SK-N-MC (cell line): ENCODE measurements at regions not wholly inside any gene's neighbourhood (a gene's known extent, or its start where the extent isn't known, plus 50 kb on each side); places are given as distances from the start of the nearest gene placed in this dataset.
A peak's percentile ranks its signal among the peaks of the same experiment; 100 is the strongest.

ENCODE experiments used
- DNase-seq: peaks from one replicate; pipeline ENCODE4 v3.0.0-alpha.2; 2011; ENCODE audit warnings: low read depth, low spot score
- H3K27ac ChIP-seq: fragments of 200-600 bp; sonication (generic); 2 replicates; pipeline ENCODE4 v1.5.1; 2016; ENCODE audit warnings: mixed run types
- H3K36me3 ChIP-seq: fragments of 200-600 bp; sonication (generic); 2 replicates; pipeline ENCODE4 v1.6.1; 2017; ENCODE audit warnings: antibody characterized with exemption, low read length, mixed read lengths; ENCODE audit not compliant: insufficient read depth
- H3K4me3 ChIP-seq: fragments of 200-600 bp; sonication (generic); 2 replicates; pipeline ENCODE4 v1.5.1; 2016
- H3K9ac ChIP-seq: fragments of 200-600 bp; sonication (generic); 2 replicates; pipeline ENCODE4 v1.8.0; 2017; ENCODE audit warnings: mixed run types, mixed read lengths; ENCODE audit not compliant: insufficient read length
- H3K9me3 ChIP-seq: fragments of 200-600 bp; sonication (generic); 2 replicates; pipeline ENCODE4 v1.6.1; 2017; ENCODE audit warnings: low read depth, mild to moderate bottlenecking, antibody characterized with exemption, low read length, moderate library complexity, mixed read lengths
- EZH2 ChIP-seq: fragments of 200-600 bp; sonication (generic); IDR thresholded peaks from one replicate; pipeline ENCODE4 v1.6.1; 2017; ENCODE audit warnings: antibody characterized with exemption
- FOXP2 ChIP-seq: optimal IDR thresholded peaks from 2 replicates; pipeline ENCODE3; 2011; ENCODE audit warnings: mild to moderate bottlenecking, moderate library complexity; ENCODE audit not compliant: insufficient read depth; ENCODE audit errors: extremely low read length, control extremely low read depth
- POLR2AphosphoS5 ChIP-seq: IDR thresholded peaks from 2 replicates; pipeline ENCODE4 v1.6.1; 2012; ENCODE audit warnings: mild to moderate bottlenecking, low read depth, low read length, borderline replicate concordance

GRCh38 chr4:25474690-25475089, 97.6 kb downstream of the ANAPC4 start:
- TF ChIP-seq FOXP2: no peak
- no peak for TF ChIP-seq POLR2AphosphoS5
- no peak for TF ChIP-seq EZH2
- H3K36me3 ChIP-seq: no peaks in the 10 kb centered on the region

GRCh38 chr4:25477221-25477620, 100.2 kb downstream of the ANAPC4 start:
- Histone ChIP-seq H3K9me3 (no peaks in the 10 kb centered on the region), H3K4me3 (no peak overlapping the region), H3K9ac (no peak overlapping the region), H3K36me3 (no peaks in the 10 kb centered on the region), H3K27ac (no peak overlapping the region)
- TF ChIP-seq FOXP2: no peak
- TF ChIP-seq POLR2AphosphoS5: no peak
- TF ChIP-seq EZH2: no peak
- no peak for DNase-seq

More at GRCh38 chr4:25474690-25475089, 97.6 kb downstream of the ANAPC4 start:
- Histone ChIP-seq H3K27ac (no peak overlapping the region), H3K4me3 (no peak overlapping the region), H3K9ac (no peak overlapping the region), H3K9me3 (no peaks in the 10 kb centered on the region)
- DNase-seq: no peak

GRCh38 chr4:25481648-25482047, 104.6 kb downstream of the ANAPC4 start:
- H3K9ac ChIP-seq: no peak overlapping the region
- DNase-seq: no peak
- H3K9me3 ChIP-seq: no peaks in the 10 kb centered on the region
- H3K36me3 ChIP-seq: no peaks in the 10 kb centered on the region
- H3K27ac ChIP-seq: no peak overlapping the region
- H3K4me3 ChIP-seq: no peak overlapping the region
- TF ChIP-seq POLR2AphosphoS5 (no peak), EZH2 (no peak), FOXP2 (no peak)

- Histone ChIP-seq H3K4me3 (no peak overlapping the region), H3K9ac (no peak overlapping the region), H3K9me3 (no peaks in the 10 kb centered on the region), H3K27ac (no peak overlapping the region), H3K36me3 (no peaks in the 10 kb centered on the region)
- no peak for DNase-seq
- TF ChIP-seq FOXP2: no peak
Measured at GRCh38 chr4:25484243-25484721, 107.2 kb downstream of the ANAPC4 start.

GRCh38 chr4:25485104-25485503, 108.0 kb downstream of the ANAPC4 start:
- Histone ChIP-seq H3K36me3 (no peaks in the 10 kb centered on the region), H3K27ac (no peak overlapping the region), H3K9ac (no peak overlapping the region), H3K9me3 (no peaks in the 10 kb centered on the region), H3K4me3 (no peak overlapping the region)
- DNase-seq: no peak
- TF ChIP-seq POLR2AphosphoS5: no peak
- TF ChIP-seq EZH2: no peak
- TF ChIP-seq FOXP2: no peak

GRCh38 chr4:25486171-25486570, 109.1 kb downstream of the ANAPC4 start:
- no peak overlapping the region for H3K4me3 ChIP-seq
- no peaks in the 10 kb centered on the region for H3K9me3 ChIP-seq
- DNase-seq: no peak
- TF ChIP-seq FOXP2 (no peak), POLR2AphosphoS5 (no peak), EZH2 (no peak)
- H3K9ac ChIP-seq: no peak overlapping the region
- H3K36me3 ChIP-seq: no peaks in the 10 kb centered on the region
- no peak overlapping the region for H3K27ac ChIP-seq

GRCh38 chr4:25487155-25487554, 110.1 kb downstream of the ANAPC4 start:
- DNase-seq: no peak
- H3K27ac ChIP-seq: no peak overlapping the region
- no peak overlapping the region for H3K4me3 ChIP-seq
- H3K9me3 ChIP-seq: no peaks in the 10 kb centered on the region; the same call in 1 of the 2 replicates
- H3K36me3 ChIP-seq: no peaks in the 10 kb centered on the region
- TF ChIP-seq EZH2: no peak
- no peak for TF ChIP-seq FOXP2
- no peak overlapping the region for H3K9ac ChIP-seq

GRCh38 chr4:25489253-25489797, 112.3 kb downstream of the ANAPC4 start:
- no peak for DNase-seq
- Histone ChIP-seq H3K9ac (no peak overlapping the region), H3K4me3 (no peak overlapping the region), H3K36me3 (no peaks in the 10 kb centered on the region), H3K27ac (no peak overlapping the region), H3K9me3 (no peaks in the 10 kb centered on the region; the same call in 1 of the 2 replicates)
- TF ChIP-seq EZH2 (no peak), FOXP2 (no peak), POLR2AphosphoS5 (no peak)

- peak overlapping the region; percentile 96 for H3K27ac ChIP-seq
- H3K4me3 ChIP-seq: no peak overlapping the region
- TF ChIP-seq EZH2 (no peak), FOXP2 (no peak), POLR2AphosphoS5 (no peak)
- DNase-seq: no peak
- no peak overlapping the region for H3K9ac ChIP-seq
- H3K9me3 ChIP-seq: no peaks in the 10 kb centered on the region; the same call in 1 of the 2 replicates
- no peaks in the 10 kb centered on the region for H3K36me3 ChIP-seq
Measured at GRCh38 chr4:25493466-25493865, 116.4 kb downstream of the ANAPC4 start.
